ENCODE measurements at regions not wholly inside any gene's neighbourhood (a gene's known extent, or its start where the extent isn't known, plus 50 kb on each side); places are given as distances from the start of the nearest gene placed in this dataset.

GRCh38 chr3:21259896-21260295 is 491.1 kb downstream of the ZNF385D start:
- Mint-ChIP-seq H3K27ac (ENCODE audit: unreplicated experiment) (no peak overlapping the region), H3K27me3 (ENCODE audit: unreplicated experiment) (no peaks in the 10 kb centered on the region), H3K36me3 (ENCODE audit: low read depth, unreplicated experiment) (no peaks in the 10 kb centered on the region), H3K4me3 (ENCODE audit: unreplicated experiment) (no peak overlapping the region), H3K4me1 (ENCODE audit: unreplicated experiment) (no peaks in the 10 kb centered on the region), H3K9me3 (ENCODE audit: unreplicated experiment) (peaks cover 4% of the 10 kb centered on the region)
- DNase-seq (ENCODE audit: low spot score), result no peak
- TF ChIP-seq, protein P1, sequence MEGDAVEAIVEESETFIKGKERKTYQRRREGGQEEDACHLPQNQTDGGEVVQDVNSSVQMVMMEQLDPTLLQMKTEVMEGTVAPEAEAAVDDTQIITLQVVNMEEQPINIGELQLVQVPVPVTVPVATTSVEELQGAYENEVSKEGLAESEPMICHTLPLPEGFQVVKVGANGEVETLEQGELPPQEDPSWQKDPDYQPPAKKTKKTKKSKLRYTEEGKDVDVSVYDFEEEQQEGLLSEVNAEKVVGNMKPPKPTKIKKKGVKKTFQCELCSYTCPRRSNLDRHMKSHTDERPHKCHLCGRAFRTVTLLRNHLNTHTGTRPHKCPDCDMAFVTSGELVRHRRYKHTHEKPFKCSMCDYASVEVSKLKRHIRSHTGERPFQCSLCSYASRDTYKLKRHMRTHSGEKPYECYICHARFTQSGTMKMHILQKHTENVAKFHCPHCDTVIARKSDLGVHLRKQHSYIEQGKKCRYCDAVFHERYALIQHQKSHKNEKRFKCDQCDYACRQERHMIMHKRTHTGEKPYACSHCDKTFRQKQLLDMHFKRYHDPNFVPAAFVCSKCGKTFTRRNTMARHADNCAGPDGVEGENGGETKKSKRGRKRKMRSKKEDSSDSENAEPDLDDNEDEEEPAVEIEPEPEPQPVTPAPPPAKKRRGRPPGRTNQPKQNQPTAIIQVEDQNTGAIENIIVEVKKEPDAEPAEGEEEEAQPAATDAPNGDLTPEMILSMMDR (IDR thresholded peaks at IDR 0.05; ENCODE audit: unreplicated experiment), result no peak

GRCh38 chr3:21256932-21257331 is 494.1 kb downstream of the ZNF385D start:
- no peak overlapping the region for H3K27ac Mint-ChIP-seq (ENCODE audit: unreplicated experiment)
- DNase-seq (ENCODE audit: low spot score), result no peak
- TF ChIP-seq, protein P1 (IDR thresholded peaks at IDR 0.05; ENCODE audit: unreplicated experiment), result no peak
- peaks cover 4% of the 10 kb centered on the region for H3K9me3 Mint-ChIP-seq (ENCODE audit: unreplicated experiment)
- H3K4me3 Mint-ChIP-seq (ENCODE audit: unreplicated experiment), result no peak overlapping the region
- H3K27me3 Mint-ChIP-seq (ENCODE audit: unreplicated experiment), result no peaks in the 10 kb centered on the region
- H3K36me3 Mint-ChIP-seq (ENCODE audit: low read depth, unreplicated experiment), result no peaks in the 10 kb centered on the region
- H3K4me1 Mint-ChIP-seq (ENCODE audit: unreplicated experiment), result no peaks in the 10 kb centered on the region

- Mint-ChIP-seq H3K9me3 (ENCODE audit: unreplicated experiment) (no peaks in the 10 kb centered on the region), H3K27me3 (ENCODE audit: unreplicated experiment) (no peaks in the 10 kb centered on the region), H3K27ac (ENCODE audit: unreplicated experiment) (no peak overlapping the region), H3K36me3 (ENCODE audit: low read depth, unreplicated experiment) (no peaks in the 10 kb centered on the region), H3K4me3 (ENCODE audit: unreplicated experiment) (no peak overlapping the region), H3K4me1 (ENCODE audit: unreplicated experiment) (no peaks in the 10 kb centered on the region)
- TF ChIP-seq, protein P1 (IDR thresholded peaks at IDR 0.05; ENCODE audit: unreplicated experiment), result no peak
- no peak for DNase-seq (ENCODE audit: low spot score)
Measured at GRCh38 chr3:21238661-21239060, 512.3 kb downstream of the ZNF385D start.

DNA sequence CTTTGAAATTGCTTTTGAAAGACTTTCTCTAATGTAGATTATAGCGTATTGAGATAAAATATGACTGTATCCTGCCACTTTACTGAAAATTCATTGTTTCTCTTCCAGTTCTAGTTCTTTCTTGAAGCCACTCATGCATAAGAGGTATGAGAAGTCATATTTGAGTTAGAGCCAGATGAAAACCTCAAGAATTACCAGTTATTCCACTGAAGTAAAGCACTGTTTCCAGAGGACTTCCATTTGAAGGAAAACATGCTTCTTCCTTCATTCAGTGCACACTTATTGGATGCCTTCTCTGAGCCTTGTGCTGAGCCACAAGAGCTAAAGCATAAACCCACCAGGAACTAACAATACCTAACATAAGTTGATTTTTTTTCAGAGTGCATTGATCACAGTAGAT is 513.4 kb downstream of the ZNF385D start:
- no peaks in the 10 kb centered on the region for H3K36me3 Mint-ChIP-seq (ENCODE audit: low read depth, unreplicated experiment)
- TF ChIP-seq, protein P1 (IDR thresholded peaks at IDR 0.05; ENCODE audit: unreplicated experiment), result no peak
- no peak for DNase-seq (ENCODE audit: low spot score)
- no peaks in the 10 kb centered on the region for H3K27me3 Mint-ChIP-seq (ENCODE audit: unreplicated experiment)
- H3K27ac Mint-ChIP-seq (ENCODE audit: unreplicated experiment), result no peak overlapping the region
- H3K4me1 Mint-ChIP-seq (ENCODE audit: unreplicated experiment), result no peaks in the 10 kb centered on the region
- no peaks in the 10 kb centered on the region for H3K9me3 Mint-ChIP-seq (ENCODE audit: unreplicated experiment)
- no peak overlapping the region for H3K4me3 Mint-ChIP-seq (ENCODE audit: unreplicated experiment)

GRCh38 chr3:21235491-21235890 is 515.5 kb downstream of the ZNF385D start:
- Mint-ChIP-seq H3K27ac (ENCODE audit: unreplicated experiment) (no peak overlapping the region), H3K36me3 (ENCODE audit: low read depth, unreplicated experiment) (no peaks in the 10 kb centered on the region), H3K9me3 (ENCODE audit: unreplicated experiment) (no peaks in the 10 kb centered on the region), H3K27me3 (ENCODE audit: unreplicated experiment) (no peaks in the 10 kb centered on the region), H3K4me1 (ENCODE audit: unreplicated experiment) (no peaks in the 10 kb centered on the region), H3K4me3 (ENCODE audit: unreplicated experiment) (no peak overlapping the region)
- TF ChIP-seq, protein P1 (IDR thresholded peaks at IDR 0.05; ENCODE audit: unreplicated experiment), result no peak
- no peak for DNase-seq (ENCODE audit: low spot score)
